ENCODE measurements at regions not wholly inside any gene's neighbourhood (a gene's known extent, or its start where the extent isn't known, plus 50 kb on each side); places are given as distances from the start of the nearest gene placed in this dataset.

- TF ChIP-seq CTCF (IDR thresholded peaks at IDR 0.05) (no peak), POLR2A (IDR thresholded peaks at IDR 0.05) (no peak)
These were observed 118.7 kb upstream of the TBX18 start for GRCh38 chr6:84882768-84883766.

Data from ovary (tissue), 3 donors.